HG03159 (cell line): ENCODE measurements at regions not wholly inside any gene's neighbourhood (a gene's known extent, or its start where the extent isn't known, plus 50 kb on each side); places are given as distances from the start of the nearest gene placed in this dataset.
"Not testable (repeated sequence)": the region's sequence is repeated elsewhere in the genome, so short reads cannot be mapped to it uniquely, and the experiment has no call there.

Experiments
- ATAC-seq: cut with Tn5 transposase; IDR thresholded peaks from one replicate; pipeline ENCODE4 v1.9.1; 2021; ENCODE audit warnings: mild to moderate bottlenecking, moderate library complexity; ENCODE audit not compliant: unreplicated experiment

- ATAC-seq: not testable (repeated sequence)
Observed at GRCh38 chr15:22196423-22196822, 116.1 kb downstream of the OR4M2 start.

GRCh38 chr15:22200417-22200816, 120.1 kb downstream of the OR4M2 start:
- ATAC-seq: not testable (repeated sequence)

GRCh38 chr15:22201993-22202659, 121.8 kb downstream of the OR4M2 start:
- not testable (repeated sequence) for ATAC-seq

GRCh38 chr15:22203208-22203607, 122.9 kb downstream of the OR4M2 start:
- not testable (repeated sequence) for ATAC-seq

- ATAC-seq: not testable (repeated sequence)
Observed at GRCh38 chr15:22209086-22209485, 128.8 kb downstream of the OR4M2 start.

GRCh38 chr15:22222596-22222995, 142.3 kb downstream of the OR4M2 start:
- not testable (repeated sequence) for ATAC-seq

- ATAC-seq: no peak
Observed at GRCh38 chr15:22224241-22224671, 143.9 kb downstream of the OR4M2 start.

- ATAC-seq: not testable (repeated sequence)
Observed at GRCh38 chr15:22224961-22225360, 144.6 kb downstream of the OR4M2 start.

GRCh38 chr15:22226034-22226790, 145.9 kb downstream of the OR4M2 start:
- no peak for ATAC-seq

GRCh38 chr15:22227411-22228100, 147.2 kb downstream of the OR4M2 start:
- ATAC-seq: no peak

GRCh38 chr15:22228101-22228762, 147.9 kb downstream of the OR4M2 start:
- no peak for ATAC-seq

- ATAC-seq: no peak
Observed at GRCh38 chr15:22229990-22230819, 149.9 kb downstream of the OR4M2 start.

GRCh38 chr15:22231603-22232002, 151.3 kb downstream of the OR4M2 start:
- ATAC-seq: no peak

GRCh38 chr15:22232675-22233074, 152.3 kb downstream of the OR4M2 start:
- no peak for ATAC-seq

- not testable (repeated sequence) for ATAC-seq
Observed at GRCh38 chr15:22235261-22235930, 155.1 kb downstream of the OR4M2 start.

GRCh38 chr15:22236469-22236868, 156.1 kb downstream of the OR4M2 start:
- no peak for ATAC-seq

- ATAC-seq: no peak
Observed at GRCh38 chr15:22237891-22238275, 157.6 kb downstream of the OR4M2 start.

GRCh38 chr15:22238276-22238958, 158.1 kb downstream of the OR4M2 start:
- ATAC-seq: not testable (repeated sequence)
